ENCODE measurements at regions not wholly inside any gene's neighbourhood (a gene's known extent, or its start where the extent isn't known, plus 50 kb on each side); places are given as distances from the start of the nearest gene placed in this dataset.

- TF ChIP-seq CTCF (IDR thresholded peaks at IDR 0.05) (no peak), POLR2A (IDR thresholded peaks at IDR 0.05) (no peak)
- Histone ChIP-seq H3K27ac (no peak overlapping the region), H3K36me3 (no peaks in the 10 kb centered on the region), H3K9me3 (no peaks in the 10 kb centered on the region), H3K27me3 (no peaks in the 10 kb centered on the region), H3K4me3 (replicated peaks in 1 of 3) (no peak overlapping the region), H3K4me1 (no peaks in the 10 kb centered on the region)
- intact Hi-C loops (cut with DNase I), result no loop called here
- DNase-seq, result no peak
- 85 to 86% methylated on average over 2 of the region's 2 CpGs for WGBS, 2 donors
These were observed 187.4 kb upstream of the ELL2 start for GRCh38 chr5:96149021-96149420.

GRCh38 chr5:96148376-96148775 is 186.7 kb upstream of the ELL2 start:
- no peaks in the 10 kb centered on the region for H3K27me3 ChIP-seq
- H3K4me1 ChIP-seq, result no peaks in the 10 kb centered on the region
- no peak for TF ChIP-seq POLR2A (IDR thresholded peaks at IDR 0.05)
- no peak for TF ChIP-seq CTCF (IDR thresholded peaks at IDR 0.05)
- intact Hi-C loops (cut with DNase I), result no loop called here
- no peaks in the 10 kb centered on the region for H3K36me3 ChIP-seq
- H3K27ac ChIP-seq, result no peak overlapping the region
- H3K9me3 ChIP-seq, result no peaks in the 10 kb centered on the region
- DNase-seq, result no peak
- H3K4me3 ChIP-seq (replicated peaks in 1 of 3), result no peak overlapping the region
- WGBS, 2 donors, result 93 to 94% methylated on average over 4 of the region's 4 CpGs

- Histone ChIP-seq H3K36me3 (no peaks in the 10 kb centered on the region), H3K9me3 (no peaks in the 10 kb centered on the region), H3K4me1 (no peaks in the 10 kb centered on the region), H3K27me3 (no peaks in the 10 kb centered on the region), H3K4me3 (replicated peaks in 1 of 3) (no peak overlapping the region), H3K27ac (no peak overlapping the region)
- 92 to 94% methylated on average over 2 of the region's 2 CpGs for WGBS, 2 donors
- TF ChIP-seq CTCF (IDR thresholded peaks at IDR 0.05) (no peak), POLR2A (IDR thresholded peaks at IDR 0.05) (no peak)
- no peak for DNase-seq
- intact Hi-C loops (cut with DNase I), result no loop called here
These were observed 186.2 kb upstream of the ELL2 start for GRCh38 chr5:96147866-96148265.

GRCh38 chr5:96146675-96147074 is 185.0 kb upstream of the ELL2 start:
- Histone ChIP-seq H3K9me3 (no peaks in the 10 kb centered on the region), H3K4me1 (no peaks in the 10 kb centered on the region), H3K27me3 (no peaks in the 10 kb centered on the region), H3K4me3 (replicated peaks in 1 of 3) (no peak overlapping the region), H3K27ac (no peak overlapping the region), H3K36me3 (no peaks in the 10 kb centered on the region)
- no peak for DNase-seq
- intact Hi-C loops (cut with DNase I), result no loop called here
- TF ChIP-seq CTCF (IDR thresholded peaks at IDR 0.05), result no peak
- TF ChIP-seq POLR2A (IDR thresholded peaks at IDR 0.05), result no peak
- 77 to 81% methylated on average over 2 of the region's 2 CpGs for WGBS, 2 donors

GRCh38 chr5:96144289-96144688 is 182.6 kb upstream of the ELL2 start:
- no peak for DNase-seq
- TF ChIP-seq POLR2A (IDR thresholded peaks at IDR 0.05), result no peak
- TF ChIP-seq CTCF (IDR thresholded peaks at IDR 0.05), result no peak
- H3K36me3 ChIP-seq, result no peaks in the 10 kb centered on the region
- H3K4me1 ChIP-seq, result no peaks in the 10 kb centered on the region
- intact Hi-C loops (cut with DNase I), result no loop called here
- no peak overlapping the region for H3K27ac ChIP-seq
- WGBS, 2 donors, result 80 to 83% methylated on average over 3 of the region's 3 CpGs
- H3K9me3 ChIP-seq, result no peaks in the 10 kb centered on the region
- no peak overlapping the region for H3K4me3 ChIP-seq (replicated peaks in 1 of 3)
- H3K27me3 ChIP-seq, result no peaks in the 10 kb centered on the region
